Naive thymus-derived CD8-positive, alpha-beta T cell (primary cell): ENCODE measurements at regions not wholly inside any gene's neighbourhood (a gene's known extent, or its start where the extent isn't known, plus 50 kb on each side); places are given as distances from the start of the nearest gene placed in this dataset.
"Not testable (repeated sequence)": the region's sequence is repeated elsewhere in the genome, so short reads cannot be mapped to it uniquely, and the experiment has no call there.

Source experiments
- ATAC-seq, 2 donors: fragments of 150-1000 bp; cut with Tn5 transposase in 1 of 2; sonication (Bioruptor Pico), chemical (Tn5 transposase) in 1 of 2; 1 replicate in 1 of 2; 2 replicates in 1 of 2; pipeline ENCODE4 v1.10.0; 2021; ENCODE audit warnings: mild to moderate bottlenecking in 2 of 2, moderate library complexity in 2 of 2
- POLR2A ChIA-PET: fragments of 350-600 bp; sonication (Branson Sonifier 250); formaldehyde crosslinking; loops from one replicate; lab custom pipeline; 2021; ENCODE audit warnings: antibody characterized with exemption; lab: Charles Lee
- DNase-seq, 10 donors: peaks; one replicate each; pipeline versions ENCODE4 v3.0.0 to v3.0.0-alpha.2; 2020 to 2022
- H3K27ac Mint-ChIP-seq, 10 donors: one replicate each; pipeline ENCODE4 v1.8.0; 2020 to 2022; ENCODE audit warnings: mild to moderate bottlenecking in 10 of 10, mixed read lengths in 10 of 10, moderate library complexity in 4 of 10, inconsistent platforms in 1 of 10
- H3K27me3 Mint-ChIP-seq, 5 donors: one replicate each; pipeline ENCODE4 v1.8.0; 2021 to 2022; ENCODE audit warnings: mixed read lengths in 5 of 5
- H3K36me3 Mint-ChIP-seq, 3 donors: one replicate each; pipeline ENCODE4 v1.8.0; 2020 to 2022; ENCODE audit warnings: mixed read lengths in 3 of 3, mild to moderate bottlenecking in 2 of 3, inconsistent platforms in 1 of 3
- H3K4me1 Mint-ChIP-seq, 4 donors: one replicate each; pipeline ENCODE4 v1.8.0; 2021 to 2022; ENCODE audit warnings: mixed read lengths in 4 of 4
- H3K4me3 Mint-ChIP-seq, 10 donors: one replicate each; pipeline ENCODE4 v1.8.0; 2020 to 2022; ENCODE audit warnings: mild to moderate bottlenecking in 10 of 10, mixed read lengths in 10 of 10, moderate library complexity in 6 of 10, inconsistent platforms in 1 of 10
- H3K9me3 Mint-ChIP-seq, 9 donors: one replicate each; pipeline ENCODE4 v1.8.0; 2020 to 2022; ENCODE audit warnings: mixed read lengths in 9 of 9, mild to moderate bottlenecking in 3 of 9, inconsistent platforms in 1 of 9, moderate library complexity in 1 of 9

DNA sequence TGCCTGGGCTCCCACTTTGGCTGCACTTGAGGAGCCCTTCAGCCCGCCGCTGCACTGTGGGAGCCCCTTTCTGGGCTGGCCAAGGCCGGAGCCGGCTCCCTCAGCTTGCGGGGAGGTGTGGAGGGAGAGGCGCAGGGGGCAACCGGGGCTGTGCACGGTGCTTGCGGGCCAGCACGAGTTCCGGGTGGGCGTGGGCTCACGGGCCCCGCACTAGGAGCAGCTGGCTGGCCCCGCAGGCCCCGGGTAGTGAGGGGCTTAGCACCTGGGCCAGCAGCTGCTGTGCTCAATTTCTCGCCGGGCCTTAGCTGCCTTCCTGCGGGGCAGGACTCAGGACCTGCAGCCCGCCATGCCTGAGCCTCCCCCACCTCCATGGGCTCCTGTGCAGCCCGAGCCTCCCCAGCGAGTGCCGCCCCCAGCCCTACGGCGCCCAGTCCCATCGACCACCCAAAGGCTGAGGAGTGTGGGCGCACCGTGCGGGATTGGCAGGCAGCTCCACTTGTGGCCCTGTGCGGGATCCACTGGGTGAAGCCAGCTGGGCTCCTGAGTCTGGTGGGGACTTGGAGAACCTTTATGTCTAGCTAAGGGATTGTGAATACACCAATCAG, 79.9 kb upstream of the HMGA2 start:
- H3K4me1 Mint-ChIP-seq: peaks cover 9 to 18% (median 16%) of the 10 kb centered on the region in 4 donors
- ATAC-seq, H3K27ac Mint-ChIP-seq, POLR2A ChIA-PET, H3K4me3 Mint-ChIP-seq, H3K36me3 Mint-ChIP-seq, H3K9me3 Mint-ChIP-seq, DNase-seq: not testable (repeated sequence)
- peaks cover 5 to 38% (median 32%) of the 10 kb centered on the region in 5 donors for H3K27me3 Mint-ChIP-seq

DNA sequence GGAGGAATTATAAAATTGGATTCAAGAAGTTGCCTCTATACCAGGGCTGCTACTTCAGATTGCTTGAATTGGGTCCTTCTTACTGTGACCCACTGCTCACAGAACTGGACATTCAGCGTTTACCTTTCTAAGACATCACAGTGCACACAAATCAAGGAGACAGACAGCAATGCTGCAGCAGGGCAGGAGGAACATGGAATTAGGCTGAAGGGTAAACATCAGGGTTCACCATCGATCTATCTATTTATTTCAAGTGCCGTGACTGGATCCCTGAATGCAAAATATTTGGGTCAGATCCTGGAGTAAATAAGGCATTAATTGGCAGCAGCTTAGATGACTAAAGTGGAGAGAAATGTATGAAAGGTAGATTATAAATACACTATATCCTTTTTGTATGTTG, 76.9 kb upstream of the HMGA2 start:
- Mint-ChIP-seq H3K36me3 (no peaks in the 10 kb centered on the region), H3K4me3 (no peak overlapping the region), H3K4me1 (peaks cover 0 to 5% (median 2%) of the 10 kb centered on the region in 4 donors), H3K9me3 (peaks cover 0 to 6% (median 0%) of the 10 kb centered on the region in 9 donors), H3K27me3 (peaks cover 8 to 36% (median 29%) of the 10 kb centered on the region in 5 donors), H3K27ac (peak overlapping the region in 1 of 10 donors; percentile 41)
- no peak for ATAC-seq
- POLR2A ChIA-PET: no interaction called here
- no peak for DNase-seq

DNA sequence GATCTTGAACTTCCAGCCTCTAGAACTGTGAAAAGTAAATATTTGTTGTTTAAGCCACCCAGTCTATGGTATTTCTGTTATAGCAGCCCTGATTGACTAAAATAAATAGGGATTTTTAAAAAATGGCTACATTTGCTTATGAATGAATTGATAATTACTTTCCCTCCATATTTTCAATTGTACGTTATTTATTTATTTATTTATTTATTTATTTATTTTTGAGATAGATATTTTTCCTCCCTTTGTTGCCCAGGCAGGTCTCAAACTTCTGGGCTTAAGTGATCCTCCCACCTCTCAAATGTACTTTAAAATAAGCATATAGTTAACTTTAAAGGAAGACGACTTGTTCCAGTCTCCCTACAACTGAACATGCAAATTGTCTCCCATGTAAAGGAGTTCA, 76.0 kb upstream of the HMGA2 start:
- peaks cover 0 to 6% (median 0%) of the 10 kb centered on the region in 9 donors for H3K9me3 Mint-ChIP-seq
- POLR2A ChIA-PET: no interaction called here
- no peak overlapping the region for H3K27ac Mint-ChIP-seq
- H3K4me3 Mint-ChIP-seq: no peak overlapping the region
- no peaks in the 10 kb centered on the region for H3K4me1 Mint-ChIP-seq
- H3K36me3 Mint-ChIP-seq: no peaks in the 10 kb centered on the region
- DNase-seq (no peak), ATAC-seq (no peak)
- H3K27me3 Mint-ChIP-seq: peaks cover 8 to 28% (median 22%) of the 10 kb centered on the region in 5 donors

DNA sequence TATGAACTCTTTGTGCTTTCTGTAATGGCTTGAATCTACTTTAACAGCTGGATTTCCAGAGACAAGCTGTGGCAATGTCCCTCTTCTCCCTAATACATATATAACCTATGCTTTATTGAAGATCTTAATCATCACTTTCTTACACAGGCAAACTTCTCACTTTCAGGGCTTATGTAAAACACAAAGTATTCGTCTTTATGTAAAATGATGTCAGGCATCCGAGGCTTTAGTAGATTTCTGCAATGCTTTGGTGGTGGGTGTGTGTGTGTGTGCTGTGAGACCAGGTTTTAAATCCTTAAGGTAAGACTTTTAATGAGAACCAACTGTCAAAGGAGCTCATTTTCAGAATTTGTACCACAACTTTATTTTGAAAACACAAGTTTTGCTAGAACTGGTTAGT, 70.0 kb upstream of the HMGA2 start:
- H3K4me3 Mint-ChIP-seq: no peak overlapping the region
- H3K27me3 Mint-ChIP-seq: peaks cover 5 to 23% (median 14%) of the 10 kb centered on the region in 5 donors
- H3K36me3 Mint-ChIP-seq: no peaks in the 10 kb centered on the region
- peaks cover 0 to 4% (median 0%) of the 10 kb centered on the region in 9 donors for H3K9me3 Mint-ChIP-seq
- ATAC-seq: no peak
- H3K27ac Mint-ChIP-seq: peak overlapping the region in 1 of 10 donors; percentile 53
- no peaks in the 10 kb centered on the region for H3K4me1 Mint-ChIP-seq
- DNase-seq: no peak
- POLR2A ChIA-PET: no interaction called here

DNA sequence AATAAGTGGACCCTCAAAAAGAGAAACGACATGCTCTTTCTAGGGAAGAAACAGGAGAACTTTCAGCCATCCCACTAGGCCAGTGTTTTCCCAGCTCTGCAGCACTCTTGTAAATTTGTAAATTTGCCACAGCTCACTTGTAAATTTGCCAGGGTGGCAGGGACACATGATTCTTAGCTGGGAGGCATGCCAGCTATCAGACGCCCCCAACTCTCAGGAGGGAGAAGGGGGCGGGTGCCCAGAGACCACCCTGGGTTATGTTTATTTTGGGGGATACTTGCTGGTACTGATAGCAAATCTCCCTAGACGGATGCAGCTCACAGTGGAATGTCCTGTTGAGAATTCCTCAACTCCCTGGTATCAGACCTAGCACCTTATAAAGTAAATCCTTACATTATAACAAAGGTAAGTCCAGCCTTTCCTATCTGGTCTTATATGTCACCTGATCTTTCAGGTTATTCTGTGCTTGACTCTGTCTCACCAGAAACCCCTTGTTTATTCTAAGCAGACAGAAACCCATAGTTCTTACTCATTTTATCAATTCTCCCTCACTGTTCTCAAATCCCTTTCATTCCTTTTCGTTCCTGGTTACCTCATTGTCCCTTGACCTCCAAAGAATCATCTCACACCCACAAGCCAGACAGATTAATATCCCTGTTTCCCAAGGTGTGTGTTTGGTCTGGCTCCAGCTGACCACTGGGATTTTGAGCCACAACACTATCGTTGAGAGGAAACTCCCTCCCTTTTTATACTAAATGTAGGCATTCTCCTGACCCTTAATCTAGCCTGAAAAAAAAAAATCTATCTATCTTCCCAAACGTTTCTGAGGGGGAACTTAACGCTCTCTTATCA, 69.3 kb upstream of the HMGA2 start:
- H3K4me1 Mint-ChIP-seq: no peaks in the 10 kb centered on the region
- POLR2A ChIA-PET: no interaction called here
- peak overlapping the region in 1 of 10 donors; percentile 53 for H3K27ac Mint-ChIP-seq
- H3K9me3 Mint-ChIP-seq: peaks cover 0 to under 1% (median 0%) of the 10 kb centered on the region in 9 donors
- ATAC-seq (no peak), DNase-seq (no peak)
- no peak overlapping the region for H3K4me3 Mint-ChIP-seq
- H3K27me3 Mint-ChIP-seq: peaks cover 5 to 21% (median 11%) of the 10 kb centered on the region in 5 donors
- H3K36me3 Mint-ChIP-seq: no peaks in the 10 kb centered on the region

DNA sequence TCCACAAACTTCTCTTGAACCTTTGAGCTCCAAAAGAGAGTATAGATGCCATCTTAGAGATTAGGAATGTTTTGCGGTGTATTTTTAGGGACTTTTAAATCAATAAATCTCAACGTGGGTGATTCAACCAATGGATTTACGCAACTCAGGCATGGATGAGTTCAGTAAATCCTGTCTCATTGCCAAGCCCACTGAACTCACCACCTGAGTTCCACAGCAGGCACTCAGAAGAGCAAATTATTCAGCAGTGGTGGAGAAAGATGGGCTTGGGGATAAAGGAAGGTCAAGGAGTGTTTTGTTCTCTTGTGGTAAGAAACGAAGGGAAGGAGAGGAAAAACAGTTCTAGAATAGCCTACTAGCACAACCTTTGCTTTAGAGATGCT, 68.7 kb upstream of the HMGA2 start:
- Mint-ChIP-seq H3K4me3 (no peak overlapping the region), H3K27ac (peak overlapping the region in 1 of 10 donors; percentile 4), H3K9me3 (no peaks in the 10 kb centered on the region), H3K4me1 (no peaks in the 10 kb centered on the region), H3K36me3 (no peaks in the 10 kb centered on the region), H3K27me3 (peaks cover 6 to 26% (median 13%) of the 10 kb centered on the region in 5 donors)
- DNase-seq: no peak
- ATAC-seq: no peak
- POLR2A ChIA-PET: no interaction called here

DNA sequence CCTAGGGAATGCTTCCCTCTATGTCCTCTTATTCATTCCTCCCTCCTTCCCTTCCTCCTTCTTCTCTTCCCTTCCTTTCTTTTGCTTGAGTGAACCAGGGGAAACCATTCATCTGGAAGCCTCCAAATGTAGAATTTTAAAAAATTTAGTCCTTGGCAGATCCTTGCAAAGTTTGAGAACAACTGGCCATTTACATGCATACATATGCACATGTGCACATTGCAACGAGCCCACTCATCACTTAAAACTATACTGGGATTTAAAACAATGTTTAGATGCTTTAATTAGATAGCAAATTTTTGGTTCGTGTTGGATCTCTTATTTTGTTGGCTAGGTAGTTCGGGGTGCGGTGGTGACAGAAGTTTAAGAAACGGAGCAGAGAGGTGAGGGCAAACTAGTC, 68.0 kb upstream of the HMGA2 start:
- no peak overlapping the region for H3K27ac Mint-ChIP-seq
- ATAC-seq: no peak
- no peaks in the 10 kb centered on the region for H3K36me3 Mint-ChIP-seq
- DNase-seq: no peak
- H3K4me1 Mint-ChIP-seq: no peaks in the 10 kb centered on the region
- H3K27me3 Mint-ChIP-seq: peaks cover 3 to 33% (median 14%) of the 10 kb centered on the region in 5 donors
- no peaks in the 10 kb centered on the region for H3K9me3 Mint-ChIP-seq
- POLR2A ChIA-PET: no interaction called here
- H3K4me3 Mint-ChIP-seq: no peak overlapping the region

DNA sequence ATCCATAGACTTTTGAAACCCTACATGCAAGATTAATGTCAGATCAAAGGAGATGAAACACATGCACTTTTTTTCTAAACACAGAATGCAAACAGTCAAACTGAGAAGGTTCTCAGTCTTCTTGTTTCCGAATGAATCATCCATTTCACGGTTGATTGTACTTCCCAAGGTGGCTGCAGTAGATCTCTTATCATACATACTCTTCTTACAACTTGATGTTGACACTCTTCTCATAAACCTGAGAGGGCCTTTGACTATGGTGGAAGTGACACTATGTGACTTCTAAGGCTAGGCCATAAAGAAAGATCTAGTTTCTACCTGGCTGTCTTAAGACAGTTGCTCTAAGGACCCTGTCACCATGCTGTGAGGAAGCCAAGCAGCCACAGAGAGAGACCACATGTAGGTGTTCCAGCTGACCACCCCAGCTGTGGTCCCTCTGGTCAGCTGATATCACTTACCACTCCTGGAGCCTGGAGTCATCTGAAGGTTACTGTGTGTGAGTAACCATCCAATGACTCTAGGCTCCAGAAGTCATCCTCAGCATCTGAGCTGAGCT, 67.2 kb upstream of the HMGA2 start:
- POLR2A ChIA-PET: no interaction called here
- no peak overlapping the region for H3K27ac Mint-ChIP-seq
- DNase-seq (no peak), ATAC-seq (no peak)
- H3K9me3 Mint-ChIP-seq: no peaks in the 10 kb centered on the region
- no peaks in the 10 kb centered on the region for H3K4me1 Mint-ChIP-seq
- H3K4me3 Mint-ChIP-seq: no peak overlapping the region
- peaks cover 3 to 34% (median 14%) of the 10 kb centered on the region in 5 donors for H3K27me3 Mint-ChIP-seq
- no peaks in the 10 kb centered on the region for H3K36me3 Mint-ChIP-seq

DNA sequence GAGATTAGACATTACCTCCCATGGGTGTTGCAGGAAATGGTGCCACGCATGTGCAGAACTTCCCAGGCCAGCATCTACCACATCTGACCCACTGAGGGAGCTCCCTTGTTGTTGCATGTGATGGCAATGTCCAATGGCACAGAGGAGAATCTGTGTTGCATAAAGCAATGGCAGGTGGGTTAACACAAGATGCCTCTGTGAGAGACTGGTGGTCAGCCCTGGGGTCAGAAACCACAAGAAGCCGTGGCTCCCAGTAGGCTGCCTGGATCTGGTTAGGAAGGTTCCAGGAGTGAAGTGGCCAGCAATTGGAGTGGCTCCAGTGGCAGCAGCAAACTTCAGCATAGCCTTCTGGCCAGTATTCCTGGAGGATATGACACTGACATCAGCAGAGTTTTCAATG, 65.9 kb upstream of the HMGA2 start:
- Mint-ChIP-seq H3K27ac (no peak overlapping the region), H3K36me3 (no peaks in the 10 kb centered on the region), H3K27me3 (peaks cover 3 to 34% (median 14%) of the 10 kb centered on the region in 5 donors), H3K4me1 (no peaks in the 10 kb centered on the region), H3K9me3 (no peaks in the 10 kb centered on the region), H3K4me3 (no peak overlapping the region)
- POLR2A ChIA-PET: no interaction called here
- DNase-seq: no peak
- ATAC-seq: no peak

DNA sequence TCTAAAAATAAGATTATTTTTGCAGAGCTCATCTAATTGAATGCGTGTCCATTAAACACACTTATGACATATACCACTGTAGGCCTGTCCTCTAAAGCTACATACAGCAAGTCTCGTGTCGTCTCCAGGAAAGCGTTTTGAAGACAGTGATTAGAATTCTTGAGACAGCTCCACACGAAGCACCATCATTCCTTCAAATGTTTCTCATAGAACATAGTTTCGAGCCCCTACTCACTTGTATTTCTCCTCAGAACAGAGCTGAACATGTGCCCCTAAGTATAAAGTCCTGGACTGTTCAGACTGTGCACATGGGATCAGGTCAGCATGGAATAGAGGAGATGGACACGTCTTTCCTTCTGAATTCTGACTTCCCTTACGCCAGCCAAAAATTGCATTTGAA, 64.5 kb upstream of the HMGA2 start:
- ATAC-seq: no peak
- Mint-ChIP-seq H3K36me3 (no peaks in the 10 kb centered on the region), H3K9me3 (peaks cover 0 to 2% (median 0%) of the 10 kb centered on the region in 9 donors), H3K27ac (peak overlapping the region in 1 of 10 donors; percentile 5), H3K4me1 (no peaks in the 10 kb centered on the region), H3K27me3 (peaks cover 6 to 32% (median 14%) of the 10 kb centered on the region in 5 donors), H3K4me3 (no peak overlapping the region)
- POLR2A ChIA-PET: no interaction called here
- no peak for DNase-seq

DNA sequence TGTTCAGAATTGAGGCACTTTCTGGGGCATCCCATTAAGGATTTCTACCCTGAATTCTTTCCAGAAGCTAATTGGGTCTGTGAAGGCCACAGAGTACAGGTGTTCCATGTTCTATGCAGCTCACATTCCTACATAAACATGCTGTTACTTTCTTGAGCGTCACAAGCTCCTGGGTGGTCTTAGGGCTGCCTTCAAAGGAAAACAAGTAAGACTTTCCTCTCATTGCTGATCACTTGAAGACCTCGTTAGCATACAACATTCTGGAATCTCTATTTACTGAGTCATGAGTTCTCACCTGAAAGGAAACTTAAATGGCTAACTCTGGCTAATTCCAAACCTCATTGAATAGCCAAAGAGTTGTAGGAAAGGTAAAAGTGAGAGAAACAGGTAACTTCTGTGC, 63.0 kb upstream of the HMGA2 start:
- Mint-ChIP-seq H3K4me3 (no peak overlapping the region), H3K36me3 (no peaks in the 10 kb centered on the region), H3K27me3 (peaks cover 3 to 20% (median 8%) of the 10 kb centered on the region in 5 donors), H3K9me3 (peaks cover 0 to 2% (median 0%) of the 10 kb centered on the region in 9 donors), H3K27ac (no peak overlapping the region), H3K4me1 (no peaks in the 10 kb centered on the region)
- DNase-seq (no peak), ATAC-seq (no peak)
- POLR2A ChIA-PET: no interaction called here

DNA sequence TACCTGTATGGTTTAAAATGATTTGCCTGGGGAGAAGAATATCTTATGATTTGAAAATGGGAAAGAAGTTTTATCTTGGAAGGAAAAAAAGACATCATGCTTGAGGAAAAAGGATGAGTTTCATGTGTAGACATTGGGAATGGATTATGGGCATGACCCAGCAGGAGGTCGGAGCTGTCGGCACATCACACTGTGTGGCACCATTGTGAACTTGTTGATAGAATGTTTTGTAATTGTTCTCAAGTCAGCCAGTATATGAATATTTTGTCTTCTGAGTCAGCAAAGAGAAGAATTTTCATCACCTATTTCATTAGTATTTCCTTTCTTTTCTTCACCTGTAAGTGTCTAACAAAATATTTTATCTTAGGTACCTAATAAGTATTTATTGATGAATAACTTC, 60.0 kb upstream of the HMGA2 start:
- no peak overlapping the region for H3K4me3 Mint-ChIP-seq
- peaks cover 4 to 27% (median 8%) of the 10 kb centered on the region in 5 donors for H3K27me3 Mint-ChIP-seq
- ATAC-seq (no peak), DNase-seq (no peak)
- H3K27ac Mint-ChIP-seq: no peak overlapping the region
- peaks cover 0 to 2% (median 0%) of the 10 kb centered on the region in 9 donors for H3K9me3 Mint-ChIP-seq
- POLR2A ChIA-PET: no interaction called here
- H3K36me3 Mint-ChIP-seq: no peaks in the 10 kb centered on the region
- no peaks in the 10 kb centered on the region for H3K4me1 Mint-ChIP-seq

DNA sequence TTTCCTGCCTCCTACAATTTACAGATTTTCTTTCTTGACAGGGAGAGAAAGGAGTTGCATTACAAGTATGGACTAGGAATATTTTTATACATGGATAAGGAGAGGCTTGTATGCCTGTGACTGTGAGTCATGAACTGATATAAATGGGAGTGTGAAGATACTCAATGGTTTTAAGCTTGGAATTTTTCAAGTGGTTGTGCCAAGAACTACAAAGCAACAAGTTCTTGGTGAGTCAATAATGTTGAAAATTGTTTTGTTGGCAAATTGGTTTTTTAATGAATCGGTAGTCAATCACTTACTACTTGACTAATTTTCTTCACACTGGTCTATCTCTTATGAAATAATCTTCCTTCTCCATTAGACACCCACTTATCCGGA, 58.9 kb upstream of the HMGA2 start:
- Mint-ChIP-seq H3K36me3 (no peaks in the 10 kb centered on the region), H3K27ac (no peak overlapping the region), H3K9me3 (peaks cover 0 to 6% (median 0%) of the 10 kb centered on the region in 9 donors), H3K4me3 (no peak overlapping the region), H3K4me1 (no peaks in the 10 kb centered on the region), H3K27me3 (peaks cover 8 to 30% (median 10%) of the 10 kb centered on the region in 5 donors)
- ATAC-seq (no peak), DNase-seq (no peak)
- POLR2A ChIA-PET: no interaction called here
